SKM-1 (cell line): ENCODE measurements at regions not wholly inside any gene's neighbourhood (a gene's known extent, or its start where the extent isn't known, plus 50 kb on each side); places are given as distances from the start of the nearest gene placed in this dataset.
"Not testable (repeated sequence)": the region's sequence is repeated elsewhere in the genome, so short reads cannot be mapped to it uniquely, and the experiment has no call there.

Experiments
- DNase-seq: peaks from one replicate; lab custom pipeline; 2025; ENCODE audit not compliant: unreplicated experiment; lab: John Stamatoyannopoulos, UW

DNA sequence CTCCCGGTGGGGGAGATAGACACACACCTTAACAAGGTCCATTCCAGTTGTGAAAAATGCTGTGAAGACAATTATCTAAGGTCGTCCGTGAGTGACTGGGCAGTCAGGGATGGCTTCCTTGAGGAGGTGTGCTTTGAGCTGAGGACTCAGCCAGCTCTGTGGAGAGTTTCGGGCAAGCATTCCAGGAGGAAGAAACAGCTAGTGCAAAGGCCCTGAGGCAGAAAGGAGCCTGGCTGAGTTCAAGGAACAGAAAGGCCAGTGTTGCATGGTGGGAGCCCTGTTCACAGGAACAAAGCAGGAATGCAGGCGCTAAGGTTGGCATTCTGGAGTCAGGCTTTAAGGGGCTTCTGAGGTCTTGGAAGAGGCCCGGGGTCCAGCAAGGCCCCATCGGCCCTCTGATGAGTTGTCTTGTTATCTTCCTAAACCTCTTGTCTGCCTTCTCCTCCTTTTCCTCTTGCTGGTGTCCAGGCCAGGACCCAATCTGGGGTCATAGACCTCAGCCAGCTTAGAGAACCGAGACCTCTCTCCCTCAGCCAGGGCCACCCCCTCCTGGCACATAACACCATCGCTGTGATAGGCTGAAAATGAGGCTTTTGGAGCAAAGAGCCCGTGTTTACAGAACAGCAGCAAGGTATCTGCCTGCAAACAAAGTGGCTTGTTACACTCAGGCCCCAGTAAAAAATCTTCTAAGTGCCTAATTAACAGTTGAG, 270.2 kb upstream of the MVB12B start:
- DNase-seq = no peak

DNA sequence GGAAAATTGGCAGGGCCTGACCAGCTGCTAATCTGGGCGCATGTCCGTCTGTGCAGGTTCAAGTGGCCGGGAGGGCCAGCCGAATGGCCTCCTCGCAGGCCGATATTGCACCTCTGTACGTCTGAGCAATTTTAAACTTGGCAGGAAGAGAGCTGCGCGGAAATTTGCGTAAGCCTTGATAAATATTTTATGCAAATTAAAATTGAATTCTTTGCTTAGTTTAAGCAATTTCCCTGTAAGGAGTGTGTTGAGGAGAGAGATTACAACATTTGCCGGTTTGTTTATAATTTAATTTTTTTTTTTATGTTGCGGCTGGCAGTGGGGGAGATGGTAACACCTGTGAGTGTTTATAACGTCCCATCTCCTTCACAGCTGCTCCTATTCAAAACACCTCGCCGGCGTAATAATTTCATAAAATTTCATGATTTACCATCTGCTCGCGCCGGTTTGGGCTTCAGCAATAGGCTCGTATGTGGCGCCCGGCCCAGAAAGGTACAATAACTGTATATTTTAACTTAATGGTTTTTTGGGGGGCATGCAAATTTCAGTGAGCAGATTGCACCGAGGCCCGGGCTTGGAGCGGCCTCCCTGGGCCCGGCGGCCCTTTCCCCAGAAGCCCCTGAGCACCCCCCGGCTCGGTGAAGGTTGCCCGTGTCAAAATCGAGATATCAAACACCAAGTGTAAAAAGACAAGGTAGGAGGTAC, 269.4 kb upstream of the MVB12B start:
- no peak for DNase-seq

DNA sequence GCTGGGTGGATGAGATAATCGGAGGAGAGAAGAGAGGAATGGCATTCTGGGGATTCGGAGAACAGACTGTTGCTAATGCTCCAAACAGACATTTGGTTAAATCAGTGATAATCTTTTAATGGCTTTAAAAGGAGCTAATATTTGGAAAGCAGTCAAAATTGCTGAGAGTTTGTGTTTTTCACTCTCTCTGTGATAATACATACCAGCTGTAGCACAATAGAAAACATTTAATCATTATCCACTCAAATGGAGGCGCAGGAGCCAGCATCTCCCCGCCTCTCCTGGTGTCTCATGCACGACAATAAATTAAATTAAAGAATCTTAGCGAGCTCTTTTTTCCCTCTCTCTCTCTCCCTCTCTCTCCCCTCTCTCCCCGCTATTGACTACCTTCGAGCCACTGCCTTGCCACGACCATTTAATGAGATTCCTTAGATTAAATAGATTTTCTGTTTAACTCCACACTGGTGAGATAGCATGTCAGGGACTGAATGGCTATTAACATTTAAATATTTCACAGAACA, 268.6 kb upstream of the MVB12B start:
- DNase-seq = no peak

DNA sequence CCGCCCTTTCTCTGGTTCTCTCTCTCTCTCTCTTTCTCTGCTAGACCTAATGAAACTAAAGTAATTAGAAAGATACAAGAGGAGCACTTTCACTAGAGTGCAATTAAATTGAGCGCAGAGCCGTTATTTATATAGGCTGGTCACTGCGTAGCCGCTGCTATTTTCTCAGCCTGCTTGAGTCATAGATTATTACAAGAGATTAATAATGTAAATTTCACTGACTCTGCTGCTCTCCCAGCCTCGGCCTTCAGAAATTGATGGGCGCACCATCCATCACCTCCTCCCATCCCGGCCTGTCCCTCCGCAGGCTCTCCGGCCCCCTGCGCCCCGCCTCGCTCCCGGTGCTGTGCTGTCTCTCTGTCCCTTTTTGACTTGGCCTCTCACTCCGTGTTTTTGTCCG, 268.0 kb upstream of the MVB12B start:
- no peak for DNase-seq

DNA sequence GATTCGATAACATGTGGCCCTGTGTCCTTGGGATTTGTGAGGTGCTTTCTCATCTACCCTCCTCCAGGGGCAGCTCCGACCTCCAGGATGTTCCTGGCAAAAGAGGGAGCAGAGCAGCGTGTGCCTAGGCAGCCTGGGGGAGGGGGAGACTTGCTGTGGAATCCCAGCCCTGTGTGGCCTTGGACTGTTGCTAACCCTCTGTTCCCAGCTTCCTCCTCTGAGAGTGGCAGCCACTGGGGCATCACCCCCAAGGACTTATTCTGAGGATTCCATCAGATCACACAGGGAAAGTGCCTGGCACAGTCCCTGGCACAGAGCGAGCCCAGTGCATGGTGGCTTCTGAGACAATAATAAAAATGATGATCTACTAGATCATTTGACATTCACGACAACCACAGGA, 265.1 kb upstream of the MVB12B start:
- DNase-seq = no peak

DNA sequence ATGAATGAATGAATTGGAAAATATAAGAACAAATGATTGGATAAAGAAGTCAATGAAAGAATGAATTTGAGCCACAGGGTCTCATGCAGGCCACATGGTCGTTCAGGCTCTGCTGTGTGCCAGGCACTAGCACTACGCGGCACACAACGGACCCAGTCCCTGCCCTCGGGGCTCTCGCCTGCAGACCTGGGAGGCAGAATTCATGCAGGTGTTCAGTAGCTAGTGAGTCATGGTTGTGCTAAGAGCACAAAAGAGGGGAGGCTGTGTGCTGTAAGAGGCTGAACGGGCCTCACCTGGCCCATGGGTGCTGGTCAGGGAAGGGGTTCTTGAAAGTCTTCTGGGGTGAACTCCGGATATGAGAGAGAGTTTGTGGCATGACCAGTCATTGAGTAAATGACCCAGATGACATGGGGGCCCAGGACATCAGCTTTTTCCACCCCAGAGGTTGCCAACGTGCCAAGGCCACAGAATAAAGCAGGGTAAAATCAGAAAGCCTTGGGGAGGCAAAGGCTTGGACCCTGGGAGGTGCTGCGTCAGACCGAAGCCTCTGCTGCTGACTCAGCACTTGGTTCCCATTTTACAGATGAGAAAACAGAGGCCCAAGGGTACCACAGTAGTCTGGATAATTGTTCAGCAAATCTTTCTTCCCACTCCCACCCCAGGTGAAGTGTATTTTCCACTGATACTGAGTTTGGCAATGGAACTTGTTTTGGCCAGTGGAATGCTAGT, 264.3 kb upstream of the MVB12B start:
- no peak for DNase-seq

DNA sequence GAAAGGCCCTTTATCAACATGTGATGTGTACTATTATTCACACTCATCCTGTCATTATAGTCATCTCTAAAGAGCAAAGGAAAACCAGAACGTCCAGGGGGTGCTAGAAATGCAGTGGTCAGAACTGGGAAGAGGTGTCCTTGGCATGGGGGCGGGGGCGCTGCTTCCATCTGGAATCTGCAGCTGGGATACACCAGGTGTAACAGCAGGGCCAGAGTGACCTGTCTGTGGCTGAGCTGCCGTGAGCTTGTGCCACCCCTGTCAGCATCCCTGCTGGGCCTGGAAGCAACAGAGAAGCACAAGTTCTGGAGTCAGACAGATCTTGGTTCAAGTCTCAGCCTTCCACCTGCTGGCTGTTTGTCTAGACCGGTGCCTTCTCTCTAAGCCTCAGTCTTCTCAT, 263.3 kb upstream of the MVB12B start:
- DNase-seq = no peak

DNA sequence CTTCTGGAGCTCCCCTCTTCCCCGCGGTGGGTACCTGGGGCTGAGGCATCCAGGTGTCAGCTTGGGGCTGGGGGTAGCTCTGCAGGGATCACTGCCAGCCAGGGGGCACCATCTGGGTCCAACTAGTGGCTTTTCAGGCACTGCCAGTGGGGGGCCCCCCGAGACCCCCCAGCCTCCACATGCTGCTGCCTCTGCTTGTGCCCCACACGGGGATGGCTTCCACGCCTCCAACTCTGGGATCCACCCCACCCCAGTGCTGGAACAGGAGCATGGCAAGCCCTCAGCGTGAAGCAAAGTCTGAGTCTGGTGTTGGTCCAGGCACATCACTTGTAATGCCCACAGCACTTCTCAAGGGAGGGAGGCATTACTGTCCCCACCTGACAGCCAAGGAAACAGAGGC, 260.5 kb upstream of the MVB12B start:
- no peak for DNase-seq

DNA sequence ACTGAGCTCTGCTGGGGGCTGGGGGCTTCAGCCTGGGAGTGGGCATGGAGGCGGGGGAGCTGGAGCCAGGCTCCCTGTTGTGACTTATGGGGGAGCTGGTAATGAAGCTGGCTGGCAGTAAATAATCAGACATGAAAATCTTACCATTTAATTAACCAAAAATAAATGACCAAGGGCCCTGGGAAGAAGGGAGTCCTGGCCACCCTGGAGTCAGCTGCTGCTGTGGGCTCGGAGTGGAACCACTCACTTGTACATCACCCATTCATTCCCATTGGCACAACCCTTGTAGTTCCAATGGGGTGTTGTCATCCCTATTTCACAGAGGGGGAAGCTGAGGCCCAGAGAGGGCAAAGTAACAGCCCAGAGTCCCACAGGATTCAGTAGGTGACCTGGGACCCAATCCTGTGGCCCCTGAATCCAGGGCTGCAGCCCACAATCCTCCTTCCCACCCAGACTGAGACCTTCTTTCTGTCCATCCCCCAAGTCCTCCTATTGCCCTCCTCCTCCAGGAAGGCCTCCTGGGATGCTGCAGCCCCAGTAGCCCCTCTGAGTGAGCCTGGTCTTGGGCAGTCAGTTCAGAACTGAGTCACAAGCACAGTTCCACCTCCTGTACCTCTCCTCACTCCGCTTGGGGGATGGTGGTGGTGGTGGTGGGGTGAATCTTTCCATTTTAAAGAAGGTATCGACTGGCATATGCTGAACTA, 259.4 kb upstream of the MVB12B start:
- no peak for DNase-seq

DNA sequence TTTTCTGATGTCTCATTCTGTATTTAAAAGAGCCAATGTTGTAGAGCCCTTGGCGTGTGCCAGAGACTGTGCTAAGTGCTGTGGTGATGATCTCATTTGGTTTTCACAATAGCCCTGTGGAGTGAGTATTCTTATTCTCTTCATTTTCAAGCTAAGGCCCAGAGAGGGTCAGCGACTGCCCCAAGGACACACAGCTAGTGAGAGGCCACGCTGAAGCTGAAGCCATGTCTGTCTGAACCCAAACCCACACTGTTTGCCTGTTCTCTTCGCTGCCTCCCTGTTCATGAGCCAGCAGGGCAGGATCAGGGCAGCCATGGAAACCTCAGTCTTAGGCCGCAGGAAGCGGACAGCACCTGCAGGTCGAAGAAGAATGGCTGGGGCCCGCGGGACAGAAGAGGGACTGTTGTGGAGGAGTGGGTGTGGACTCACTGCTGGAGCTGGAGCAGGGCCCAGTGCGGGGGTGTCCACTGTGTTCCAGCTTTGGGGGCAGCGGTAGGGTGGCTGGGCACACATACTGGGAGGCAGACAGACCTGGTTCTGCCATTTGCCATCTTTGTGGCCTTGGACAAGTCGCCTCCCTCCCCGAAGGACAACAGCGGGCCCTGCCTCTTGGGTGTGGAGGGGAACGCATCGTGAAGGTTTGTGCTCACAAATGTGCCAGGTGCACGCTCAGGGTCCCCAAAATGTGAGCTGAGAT, 257.9 kb upstream of the MVB12B start:
- no peak for DNase-seq

DNA sequence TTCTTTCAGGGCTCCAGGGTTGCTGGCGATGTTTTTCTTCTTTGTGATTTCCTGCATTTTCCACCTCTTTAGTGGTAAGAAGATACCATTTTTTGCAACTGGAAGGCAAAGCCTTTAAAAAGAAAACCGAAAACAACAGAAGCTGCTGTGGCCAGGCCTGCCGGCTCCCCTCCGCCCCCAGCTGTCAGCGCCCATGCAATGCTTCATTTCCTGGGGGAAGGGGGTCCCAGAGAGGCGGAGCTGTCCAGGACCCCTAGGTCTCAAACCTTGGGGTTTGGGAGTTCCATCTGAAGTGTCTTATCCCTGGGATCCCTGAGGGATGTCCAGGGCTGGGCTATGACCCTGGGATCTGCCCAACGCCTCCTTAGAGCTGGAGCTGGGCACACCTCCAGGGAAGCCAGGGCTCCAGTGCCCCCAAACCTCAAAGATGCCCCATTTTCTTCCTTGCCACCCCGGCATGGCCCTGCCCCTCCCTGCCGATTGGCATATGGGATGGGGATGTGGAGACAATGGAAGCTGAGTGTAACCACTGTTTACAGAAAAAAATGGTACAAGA, 257.2 kb upstream of the MVB12B start:
- no peak for DNase-seq

DNA sequence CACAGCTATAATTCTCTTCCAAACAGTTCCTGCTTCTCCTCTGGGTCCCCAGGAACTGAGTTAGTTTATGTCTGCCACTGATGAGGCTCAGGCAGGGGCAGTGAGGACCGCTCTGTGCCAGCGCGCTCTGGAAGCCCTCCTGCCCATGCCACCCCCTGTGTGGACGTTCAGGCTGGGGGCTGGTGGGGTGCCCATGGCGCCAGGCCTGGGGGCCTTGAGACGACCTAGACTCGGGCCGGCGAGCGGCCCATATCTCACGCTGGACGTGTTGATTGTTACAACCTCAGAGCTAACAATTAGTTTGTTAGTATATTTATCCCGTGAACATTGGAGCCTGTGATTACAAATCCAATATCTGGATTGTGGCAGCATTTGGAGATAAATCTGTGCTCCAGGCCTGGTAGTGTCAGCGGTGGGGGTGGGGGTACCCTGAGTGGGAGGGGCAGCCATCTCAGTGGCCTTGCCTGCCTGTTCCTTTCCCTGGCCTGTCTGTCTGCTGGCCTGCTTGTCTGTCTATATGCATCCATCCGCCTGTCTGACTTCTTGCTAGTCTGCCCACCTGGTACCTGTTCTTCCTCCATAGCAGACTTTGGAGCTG, 256.5 kb upstream of the MVB12B start:
- DNase-seq = no peak

DNA sequence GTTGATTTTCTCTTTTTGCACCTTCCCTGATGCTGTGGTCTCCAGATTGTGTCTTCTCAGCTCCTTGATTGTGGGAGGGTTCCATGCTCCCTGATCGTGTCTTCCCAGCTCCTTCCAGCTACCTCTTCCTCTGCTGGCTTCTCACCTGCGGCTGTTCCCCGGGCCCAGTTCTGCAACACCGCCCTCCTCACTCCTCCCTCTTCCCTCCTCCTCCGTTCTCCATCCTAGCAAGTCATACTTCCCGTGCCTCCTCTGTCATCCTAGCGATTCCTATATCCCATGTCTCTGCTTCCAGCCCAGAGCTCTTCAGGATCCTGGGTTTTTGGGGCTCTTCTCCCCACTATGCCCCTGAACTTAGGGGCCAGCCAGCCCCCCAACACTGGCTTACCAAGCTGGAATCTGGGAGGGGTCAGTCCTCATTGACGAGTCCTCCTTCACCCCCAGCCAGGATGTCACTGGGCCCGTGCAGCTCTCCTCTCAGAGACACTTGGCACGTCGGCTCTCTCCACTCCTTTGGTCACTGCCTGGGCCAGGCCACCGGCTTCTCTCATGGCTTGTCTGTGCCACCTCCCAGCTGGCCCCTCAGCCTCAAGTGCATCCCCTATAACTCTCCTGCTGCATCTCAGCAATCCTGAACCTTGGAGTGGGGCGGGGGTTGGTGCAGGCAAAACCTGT, 255.4 kb upstream of the MVB12B start:
- no peak for DNase-seq

DNA sequence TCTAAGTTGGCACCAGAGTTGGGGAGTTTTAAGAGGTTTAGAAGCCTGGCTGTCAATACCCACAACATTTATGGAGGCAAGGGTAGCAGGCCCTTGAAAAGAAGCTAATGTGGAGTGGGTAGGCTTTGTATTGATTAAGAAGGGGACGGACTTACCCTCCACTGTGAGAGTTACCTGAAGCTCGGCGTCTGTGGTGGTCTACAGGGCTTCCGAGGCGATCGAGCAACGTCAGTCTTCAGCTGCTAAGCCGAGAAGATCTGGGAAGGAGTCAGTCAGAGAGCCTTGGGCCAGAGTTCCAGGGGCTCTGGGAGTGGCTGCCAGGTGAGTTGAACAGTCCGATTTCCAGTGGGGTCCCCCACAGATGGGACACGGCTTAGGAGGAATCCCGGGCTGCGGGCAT, 249.0 kb upstream of the MVB12B start:
- not testable (repeated sequence) for DNase-seq

DNA sequence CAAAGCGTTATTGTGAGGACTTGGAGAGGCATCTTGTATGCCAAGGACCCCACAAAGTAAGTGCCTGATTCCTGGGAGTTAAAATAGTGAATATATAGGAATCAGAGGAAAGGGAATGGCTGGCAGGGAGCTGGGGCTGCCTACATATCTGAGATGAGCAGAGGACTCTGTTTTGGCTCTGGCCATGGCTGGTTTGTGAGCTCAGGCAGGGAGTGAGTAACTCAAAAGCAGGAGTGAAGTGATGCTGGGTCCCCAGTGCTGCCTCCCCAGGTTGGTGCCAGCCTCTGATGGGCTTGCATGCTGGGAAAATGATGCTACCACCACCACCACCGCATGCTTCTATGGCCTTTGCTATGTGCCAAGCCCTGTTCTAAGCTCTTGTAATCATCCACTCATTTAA, 246.0 kb upstream of the MVB12B start:
- DNase-seq = no peak

DNA sequence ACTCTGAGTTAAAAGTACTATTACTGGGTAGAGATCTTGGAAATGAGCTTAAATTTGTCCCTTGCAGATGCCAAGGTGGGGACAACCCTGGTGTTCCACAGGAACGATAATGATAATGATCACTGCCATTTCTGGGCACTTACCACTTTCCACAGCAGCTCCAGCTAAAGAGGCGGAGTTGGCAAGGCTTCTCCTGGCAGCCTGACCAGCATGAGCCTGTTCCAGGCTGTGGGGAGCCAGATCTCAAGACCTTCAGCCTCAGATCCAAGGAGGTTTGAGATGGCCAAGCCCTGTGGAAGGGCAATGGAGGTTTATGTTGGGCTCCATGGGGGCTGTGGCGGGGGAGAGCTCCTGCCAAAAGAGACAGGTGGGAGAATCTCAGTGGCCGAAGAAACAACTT, 244.9 kb upstream of the MVB12B start:
- no peak for DNase-seq

DNA sequence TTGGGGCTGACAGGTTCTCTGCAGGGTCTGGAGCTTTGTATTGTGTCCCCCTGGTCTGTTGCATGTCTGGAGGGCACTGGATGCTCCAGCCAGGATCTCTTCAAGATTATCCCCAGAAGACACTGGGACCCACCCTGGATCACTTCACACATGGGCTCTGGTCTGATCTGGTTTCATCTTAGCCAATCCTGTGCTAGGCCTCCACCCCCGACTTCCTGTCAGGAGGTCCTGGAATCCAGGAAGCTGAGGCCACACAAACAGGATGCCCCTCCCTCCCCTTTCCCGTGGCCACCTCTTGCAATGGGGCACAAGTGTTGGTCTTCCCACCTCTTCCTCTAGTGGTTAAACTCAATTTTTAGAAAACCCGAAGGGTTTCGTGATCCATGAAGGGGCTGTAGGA, 242.6 kb upstream of the MVB12B start:
- DNase-seq = no peak

DNA sequence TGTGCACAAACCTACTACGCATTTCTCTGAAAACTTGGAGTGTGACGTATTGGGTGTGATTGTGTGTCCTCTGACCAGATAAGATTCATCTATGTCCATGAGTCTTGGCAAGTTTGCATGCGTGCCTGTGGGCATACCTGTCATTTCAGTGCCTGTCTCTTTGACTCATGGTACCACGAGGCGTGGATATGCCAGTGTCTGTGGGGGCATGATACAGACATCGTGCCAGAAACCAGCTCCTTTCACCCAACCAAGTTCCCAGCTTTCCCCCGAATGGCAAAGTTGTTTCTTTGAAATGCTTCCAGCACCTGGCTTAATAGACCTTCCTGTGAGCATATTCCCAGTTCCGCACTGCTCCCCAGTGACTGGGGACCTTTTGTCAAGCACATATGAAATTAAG, 241.9 kb upstream of the MVB12B start:
- DNase-seq = no peak

DNA sequence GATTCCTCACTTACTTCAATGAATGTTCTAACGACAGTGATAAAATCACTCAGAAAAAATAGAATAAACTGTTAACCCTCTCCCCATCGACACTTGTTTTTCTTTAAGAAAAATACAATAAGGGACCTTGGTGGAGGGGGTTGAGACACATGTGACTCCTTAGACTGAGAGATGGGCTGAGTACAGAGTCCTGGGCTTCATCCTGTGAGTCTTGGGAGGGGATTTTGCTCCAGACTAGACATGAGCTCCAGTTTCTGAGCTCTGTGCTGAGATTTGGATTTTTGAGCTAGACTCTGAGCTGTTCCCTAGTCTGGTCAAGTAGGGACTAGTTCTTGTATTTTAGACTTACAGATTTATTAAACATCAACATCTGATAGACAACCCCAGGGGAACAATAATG, 241.5 kb upstream of the MVB12B start:
- DNase-seq = no peak

DNA sequence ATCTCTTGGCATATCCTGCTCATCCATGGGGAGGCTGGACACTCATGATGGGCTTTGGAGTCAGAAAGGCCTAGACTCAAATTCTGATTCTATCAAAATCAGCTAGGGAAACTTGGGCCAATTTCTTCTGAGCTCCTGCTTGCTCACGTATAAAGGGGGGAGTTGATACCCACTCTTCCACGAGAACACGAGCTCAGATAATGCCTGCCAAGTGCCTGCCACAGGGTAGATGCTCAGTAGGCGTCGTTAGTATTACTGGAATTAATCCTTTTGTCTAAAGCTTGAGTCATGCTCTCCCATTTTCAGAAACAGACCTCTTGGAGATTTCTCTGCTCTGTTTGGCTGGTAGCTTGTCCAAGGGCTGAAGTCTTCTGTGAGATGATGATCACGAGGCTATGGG, 238.3 kb upstream of the MVB12B start:
- no peak for DNase-seq
